Gastrocnemius medialis (tissue), 4 donors: ENCODE measurements at regions not wholly inside any gene's neighbourhood (a gene's known extent, or its start where the extent isn't known, plus 50 kb on each side); places are given as distances from the start of the nearest gene placed in this dataset.

Experiments used
- ATAC-seq, 2 donors: fragments of 150-250 bp; one replicate each; pipeline ENCODE4 v1.9.1; 2016
- DNase-seq, 2 donors: peaks; one replicate each; pipeline ENCODE4 v3.0.0-alpha.2; 2019
- H3K27ac ChIP-seq, 4 donors: fragments of 200-600 bp; sonication (generic); 1 replicate in 1 of 4; 2 replicates in 3 of 4; pipeline ENCODE4 v1.5.1; 2016 to 2018; ENCODE audit warnings: mild to moderate bottlenecking in 2 of 4, moderate library complexity in 1 of 4
- H3K27me3 ChIP-seq, 3 donors: fragments of 200-600 bp; sonication (generic) in 2 of 3; 1 replicate in 1 of 3; 2 replicates in 2 of 3; pipeline versions ENCODE4 v1.5.1 to v1.6.0; 2016 to 2019; ENCODE audit warnings: mild to moderate bottlenecking in 1 of 3, moderate library complexity in 1 of 3
- H3K36me3 ChIP-seq, 2 donors: fragments of 200-600 bp; sonication (generic) in 1 of 2; one replicate each; pipeline ENCODE4 v1.5.1; 2017 to 2018
- H3K4me1 ChIP-seq, 2 donors: fragments of 200-600 bp; sonication (generic) in 1 of 2; one replicate each; pipeline ENCODE4 v1.5.1; 2016 to 2017; ENCODE audit warnings: mild to moderate bottlenecking in 2 of 2
- H3K4me3 ChIP-seq, 4 donors: fragments of 200-600 bp; sonication (generic) in 3 of 4; 1 replicate in 1 of 4; 2 replicates in 3 of 4; pipeline ENCODE4 v1.5.1; 2016 to 2019; ENCODE audit warnings: mild to moderate bottlenecking in 2 of 4
- H3K9me3 ChIP-seq, 3 donors: fragments of 200-600 bp; sonication (generic) in 2 of 3; 1 replicate in 1 of 3; 2 replicates in 2 of 3; pipeline ENCODE4 v1.5.1; 2016 to 2019
- POLR2A ChIP-seq, 2 donors: fragments of 450-650 bp; IDR thresholded peaks; one replicate each; pipeline ENCODE4 v1.6.1; 2017; ENCODE audit warnings: antibody characterized with exemption in 2 of 2, mild to moderate bottlenecking in 2 of 2, moderate library complexity in 2 of 2
- in situ Hi-C, 4 donors: fragments of 200-750 bp; cut with MboI; loops; one replicate each; pipeline versions ENCODE4 v1.15.0 to v1.8.0; 2017; ENCODE audit warnings: low sequenced_read_pairs in 4 of 4
- intact Hi-C: fragments of 100-400 bp; cut with DNase I; formaldehyde crosslinking; loops from one replicate; pipeline ENCODE4 v1.15.1; 2023; ENCODE audit warnings: low total_unique reads
- TF ChIP-seq, protein P1 (sequence below), 5 experiments: fragments of 450-650 bp in 3 of 5; fragments of 200-600 bp in 2 of 5; sonication (generic) in 2 of 5; IDR thresholded peaks in 4 of 5; conservative IDR thresholded peaks in 1 of 5; 1 replicate in 4 of 5; 2 replicates in 1 of 5; pipeline ENCODE4 v1.5.1; 2016 to 2019; ENCODE audit warnings: antibody characterized with exemption in 5 of 5, mild to moderate bottlenecking in 3 of 5, moderate library complexity in 3 of 5

DNA sequence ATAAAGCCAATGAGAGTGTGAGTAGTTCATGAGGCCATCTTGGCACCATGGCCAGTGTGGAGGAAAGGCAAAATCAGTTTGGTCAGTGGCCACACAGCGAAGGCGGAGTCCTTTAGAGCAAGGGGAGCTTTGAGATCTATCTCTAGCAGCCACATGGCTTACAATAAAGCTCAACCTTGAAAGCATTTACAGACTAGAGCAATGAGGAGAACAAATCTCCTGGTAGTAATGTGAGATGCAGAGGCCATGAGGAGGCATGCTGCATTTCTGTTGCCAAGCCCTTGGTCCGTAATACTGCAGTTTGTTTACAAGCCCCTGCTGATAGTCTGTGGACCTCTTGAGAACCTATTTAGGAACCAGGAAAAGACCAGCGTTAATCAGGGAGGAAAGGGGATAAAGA, 381.5 kb upstream of the C2CD4B start:
- H3K27me3 ChIP-seq, result no peaks in the 10 kb centered on the region
- no peaks in the 10 kb centered on the region for H3K36me3 ChIP-seq
- intact Hi-C loops (loop anchor here (1.0 to 5.0 kb wide), 4 partner anchors 74 to 155 kb away; no protein-coding TSS in a partner anchor), in situ Hi-C loops (no loop called here)
- H3K9me3 ChIP-seq, result no peaks in the 10 kb centered on the region
- H3K27ac ChIP-seq, result peak overlapping the region; percentile 54 to 84 (median 75)
- TF ChIP-seq POLR2A (IDR thresholded peaks at IDR 0.05), result no peak
- TF ChIP-seq, protein P1, sequence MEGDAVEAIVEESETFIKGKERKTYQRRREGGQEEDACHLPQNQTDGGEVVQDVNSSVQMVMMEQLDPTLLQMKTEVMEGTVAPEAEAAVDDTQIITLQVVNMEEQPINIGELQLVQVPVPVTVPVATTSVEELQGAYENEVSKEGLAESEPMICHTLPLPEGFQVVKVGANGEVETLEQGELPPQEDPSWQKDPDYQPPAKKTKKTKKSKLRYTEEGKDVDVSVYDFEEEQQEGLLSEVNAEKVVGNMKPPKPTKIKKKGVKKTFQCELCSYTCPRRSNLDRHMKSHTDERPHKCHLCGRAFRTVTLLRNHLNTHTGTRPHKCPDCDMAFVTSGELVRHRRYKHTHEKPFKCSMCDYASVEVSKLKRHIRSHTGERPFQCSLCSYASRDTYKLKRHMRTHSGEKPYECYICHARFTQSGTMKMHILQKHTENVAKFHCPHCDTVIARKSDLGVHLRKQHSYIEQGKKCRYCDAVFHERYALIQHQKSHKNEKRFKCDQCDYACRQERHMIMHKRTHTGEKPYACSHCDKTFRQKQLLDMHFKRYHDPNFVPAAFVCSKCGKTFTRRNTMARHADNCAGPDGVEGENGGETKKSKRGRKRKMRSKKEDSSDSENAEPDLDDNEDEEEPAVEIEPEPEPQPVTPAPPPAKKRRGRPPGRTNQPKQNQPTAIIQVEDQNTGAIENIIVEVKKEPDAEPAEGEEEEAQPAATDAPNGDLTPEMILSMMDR (IDR thresholded peaks at IDR 0.05 in 4 of 5, conservative IDR thresholded peaks at IDR 0.05 in 1 of 5), result no peak
- ATAC-seq (peak; percentile 18 to 45), DNase-seq (no peak)
- H3K4me3 ChIP-seq, result peak overlapping the region in 3 of 4 donors; percentile 2 to 15 (median 10)
- peaks cover 34 to 51% of the 10 kb centered on the region in 2 donors for H3K4me1 ChIP-seq

DNA sequence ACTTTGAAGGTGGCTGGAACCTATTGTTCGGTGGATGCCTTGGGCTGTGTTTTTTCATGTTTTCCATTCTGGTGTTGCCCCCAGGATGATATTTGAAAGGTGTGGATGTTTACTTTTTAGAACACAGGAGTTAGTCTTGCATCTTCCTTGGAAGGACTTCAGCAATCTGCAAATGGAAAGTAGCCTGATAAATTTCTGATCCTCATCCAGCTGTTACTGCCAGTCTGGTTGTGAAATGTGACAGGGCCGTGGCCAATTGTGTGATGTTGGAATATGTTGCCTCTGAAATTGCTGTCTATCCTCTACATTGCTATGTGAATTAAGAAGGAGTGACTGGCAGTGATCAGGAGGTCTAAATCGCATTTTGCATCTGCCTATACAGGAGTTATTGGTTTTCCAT, 382.5 kb upstream of the C2CD4B start:
- no peaks in the 10 kb centered on the region for H3K36me3 ChIP-seq
- no peak for TF ChIP-seq POLR2A (IDR thresholded peaks at IDR 0.05)
- TF ChIP-seq, protein P1 (IDR thresholded peaks at IDR 0.05 in 4 of 5, conservative IDR thresholded peaks at IDR 0.05 in 1 of 5), result no peak
- peaks cover 34 to 51% of the 10 kb centered on the region in 2 donors for H3K4me1 ChIP-seq
- H3K4me3 ChIP-seq, result peak overlapping the region in 3 of 4 donors; percentile 2 to 23 (median 17)
- peak overlapping the region; percentile 54 to 84 (median 75) for H3K27ac ChIP-seq
- in situ Hi-C loops, result no loop called here
- DNase-seq (peak; percentile 40 to 62), ATAC-seq (peak; percentile 72 to 73)
- H3K27me3 ChIP-seq, result no peaks in the 10 kb centered on the region
- H3K9me3 ChIP-seq, result no peaks in the 10 kb centered on the region
- intact Hi-C loops, result loop anchor here (1.0 to 5.0 kb wide), 3 partner anchors 75 to 156 kb away; no protein-coding TSS in a partner anchor

DNA sequence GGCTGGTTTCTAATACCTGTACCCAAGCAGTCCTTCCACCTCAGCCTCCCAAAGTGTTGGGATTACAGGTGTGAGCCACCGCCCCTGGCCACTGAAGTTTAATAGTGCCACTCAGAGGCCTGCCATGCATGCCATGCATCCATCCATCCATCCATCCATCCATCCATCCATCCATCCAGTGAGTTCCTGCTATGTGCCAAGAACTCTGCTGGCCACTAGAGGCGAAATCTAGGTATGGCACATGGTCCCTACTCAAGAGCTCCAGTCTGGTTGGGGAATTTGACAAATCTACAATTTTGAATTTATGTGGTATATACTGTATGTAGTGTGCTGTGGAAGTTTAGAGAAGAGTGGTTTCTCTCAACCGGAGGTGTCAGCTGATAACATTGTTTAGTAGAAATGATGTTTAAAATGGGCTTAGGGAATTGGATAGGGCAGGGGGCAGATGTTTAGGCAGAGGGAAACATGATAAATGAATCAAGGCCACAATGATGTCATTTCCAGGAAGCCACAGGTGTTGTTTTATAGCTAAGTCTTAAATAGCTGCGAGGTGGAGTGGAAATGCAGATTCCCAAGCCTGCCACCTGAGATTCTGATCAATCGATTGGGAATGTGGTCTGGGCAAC, 384.4 kb upstream of the C2CD4B start:
- no peak for TF ChIP-seq POLR2A (IDR thresholded peaks at IDR 0.05)
- TF ChIP-seq, protein P1 (IDR thresholded peaks at IDR 0.05 in 4 of 5, conservative IDR thresholded peaks at IDR 0.05 in 1 of 5), result peak in 4 of 5 experiments; percentile 33 to 50 (median 39)
- DNase-seq, result no peak
- in situ Hi-C loops (no loop called here), intact Hi-C loops (loop anchor here (5.0 kb wide), 2 partner anchors 77 to 98 kb away; no protein-coding TSS in a partner anchor)
- no peaks in the 10 kb centered on the region for H3K27me3 ChIP-seq
- H3K27ac ChIP-seq, result no peak overlapping the region
- H3K9me3 ChIP-seq, result no peaks in the 10 kb centered on the region
- H3K4me1 ChIP-seq, result peaks cover 34 to 51% of the 10 kb centered on the region in 2 donors
- H3K36me3 ChIP-seq, result no peaks in the 10 kb centered on the region
- ATAC-seq, result no peak
- H3K4me3 ChIP-seq, result no peak overlapping the region

DNA sequence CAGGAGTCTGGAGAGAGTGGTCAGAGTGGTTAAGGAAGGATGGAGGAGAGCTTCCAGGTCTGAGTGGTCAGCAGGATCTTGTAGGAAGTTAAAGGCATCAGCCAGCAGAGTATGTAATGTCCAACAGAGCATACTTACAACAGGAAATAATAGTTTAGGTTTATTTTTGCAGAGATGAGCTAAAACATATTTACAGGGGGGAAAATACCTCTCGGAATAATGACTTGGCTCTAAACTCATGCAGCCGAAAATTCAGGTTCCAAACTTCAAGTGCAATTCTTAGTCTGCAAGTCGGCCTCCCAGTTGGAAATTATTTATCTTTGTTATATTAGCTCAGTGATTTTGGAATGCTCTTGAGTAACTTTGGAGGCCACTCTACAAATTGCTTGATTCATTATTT, 385.0 kb upstream of the C2CD4B start:
- no peak for DNase-seq
- ATAC-seq, result no peak
- H3K27ac ChIP-seq, result no peak overlapping the region
- H3K4me3 ChIP-seq, result no peak overlapping the region
- H3K27me3 ChIP-seq, result no peaks in the 10 kb centered on the region
- no peaks in the 10 kb centered on the region for H3K9me3 ChIP-seq
- intact Hi-C loops, result no loop called here
- in situ Hi-C loops, result no loop called here
- H3K4me1 ChIP-seq, result peaks cover 33 to 49% of the 10 kb centered on the region in 2 donors
- TF ChIP-seq POLR2A (IDR thresholded peaks at IDR 0.05), result no peak
- TF ChIP-seq, protein P1 (IDR thresholded peaks at IDR 0.05 in 4 of 5, conservative IDR thresholded peaks at IDR 0.05 in 1 of 5), result no peak
- no peaks in the 10 kb centered on the region for H3K36me3 ChIP-seq
